Natural killer cell (primary cell): ENCODE measurements at regions not wholly inside any gene's neighbourhood (a gene's known extent, or its start where the extent isn't known, plus 50 kb on each side); places are given as distances from the start of the nearest gene placed in this dataset.

Source experiments
- ATAC-seq, 3 donors: fragments of 150-1000 bp in 2 of 3; fragments of 200-7000 bp in 1 of 3; cut with Tn5 transposase; 1 replicate in 1 of 3; 2 replicates in 2 of 3; pipeline ENCODE4 v1.10.0; 2021; ENCODE audit warnings: mild to moderate bottlenecking in 2 of 3, moderate library complexity in 2 of 3
- DNase-seq, 2 donors: peaks; one replicate each; pipeline versions ENCODE4 v3.0.0 to v3.0.0-alpha.2; 2013 to 2021; ENCODE audit warnings: mixed read lengths in 1 of 2
- H3K27ac ChIP-seq: one replicate; pipeline ENCODE4 v1.5.1; 2013; ENCODE audit warnings: mild to moderate bottlenecking, low read length
- H3K27me3 ChIP-seq: one replicate; pipeline ENCODE4 v1.6.1; 2013; ENCODE audit warnings: low read length; ENCODE audit not compliant: control insufficient read depth, insufficient read depth
- H3K36me3 ChIP-seq: one replicate; pipeline ENCODE4 v1.6.1; 2013; ENCODE audit warnings: low read length; ENCODE audit not compliant: control insufficient read depth, insufficient read depth
- H3K4me1 ChIP-seq: one replicate; pipeline ENCODE4 v1.6.1; 2013; ENCODE audit warnings: low read length; ENCODE audit not compliant: control insufficient read depth, insufficient read depth
- H3K4me3 ChIP-seq: one replicate; pipeline ENCODE4 v1.5.1; 2013; ENCODE audit warnings: low read length
- H3K9me3 ChIP-seq: one replicate; pipeline ENCODE4 v1.6.1; 2013; ENCODE audit warnings: low read length; ENCODE audit not compliant: control insufficient read depth, insufficient read depth
- H3K27ac Mint-ChIP-seq, 2 donors: one replicate each; pipeline ENCODE4 v1.8.0; 2022; ENCODE audit warnings: mild to moderate bottlenecking in 2 of 2, mixed read lengths in 2 of 2, moderate library complexity in 1 of 2
- H3K27me3 Mint-ChIP-seq, 2 donors: one replicate each; pipeline ENCODE4 v1.8.0; 2022; ENCODE audit warnings: low read depth in 2 of 2, mixed read lengths in 2 of 2
- H3K36me3 Mint-ChIP-seq: one replicate; pipeline ENCODE4 v1.8.0; 2022; ENCODE audit warnings: mixed read lengths
- H3K4me1 Mint-ChIP-seq, 2 donors: one replicate each; pipeline ENCODE4 v1.8.0; 2022; ENCODE audit warnings: mixed read lengths in 2 of 2
- H3K4me3 Mint-ChIP-seq: one replicate; pipeline ENCODE4 v1.8.0; 2022; ENCODE audit warnings: mild to moderate bottlenecking, moderate library complexity, mixed read lengths
- H3K9me3 Mint-ChIP-seq, 2 donors: one replicate each; pipeline ENCODE4 v1.8.0; 2022; ENCODE audit warnings: mixed read lengths in 2 of 2
- CTCF ChIP-seq: fragments of 200-600 bp; IDR thresholded peaks from one replicate; pipeline ENCODE4 v1.8.0; 2022; ENCODE audit warnings: antibody characterized with exemption
- WGBS: methylation state at CpG from one replicate; pipeline ENCODE4 v1.1.7; 2013; ENCODE audit warnings: missing lambda C conversion rate; ENCODE audit not compliant: insufficient coverage; 5-methylcytosine and 5-hydroxymethylcytosine counted together
- intact Hi-C: fragments of 100-400 bp; cut with micrococcal nuclease; formaldehyde crosslinking; loops from one replicate; pipeline ENCODE4 v1.14.2; 2022

GRCh38 chr10:20630092-20630643, 266.9 kb downstream of the NEBL start:
- Mint-ChIP-seq H3K36me3 (peaks cover 10% of the 10 kb centered on the region), H3K9me3 (peaks cover 1 to 3% of the 10 kb centered on the region in 2 donors), H3K27me3 (no peaks in the 10 kb centered on the region), H3K4me3 (no peak overlapping the region), H3K27ac (no peak overlapping the region), H3K4me1 (peaks cover 7 to 23% of the 10 kb centered on the region in 2 donors)
- intact Hi-C loops: no loop called here
- H3K4me3 ChIP-seq: no peak overlapping the region
- H3K36me3 ChIP-seq: no peaks in the 10 kb centered on the region
- no peak for DNase-seq
- H3K27ac ChIP-seq: no peak overlapping the region
- H3K4me1 ChIP-seq: peaks cover 3% of the 10 kb centered on the region
- 100% methylated on average over 1 of the region's 1 CpG for WGBS
- ATAC-seq: no peak
- H3K27me3 ChIP-seq: no peaks in the 10 kb centered on the region
- peaks cover 4% of the 10 kb centered on the region for H3K9me3 ChIP-seq
- TF ChIP-seq CTCF: no peak

DNA sequence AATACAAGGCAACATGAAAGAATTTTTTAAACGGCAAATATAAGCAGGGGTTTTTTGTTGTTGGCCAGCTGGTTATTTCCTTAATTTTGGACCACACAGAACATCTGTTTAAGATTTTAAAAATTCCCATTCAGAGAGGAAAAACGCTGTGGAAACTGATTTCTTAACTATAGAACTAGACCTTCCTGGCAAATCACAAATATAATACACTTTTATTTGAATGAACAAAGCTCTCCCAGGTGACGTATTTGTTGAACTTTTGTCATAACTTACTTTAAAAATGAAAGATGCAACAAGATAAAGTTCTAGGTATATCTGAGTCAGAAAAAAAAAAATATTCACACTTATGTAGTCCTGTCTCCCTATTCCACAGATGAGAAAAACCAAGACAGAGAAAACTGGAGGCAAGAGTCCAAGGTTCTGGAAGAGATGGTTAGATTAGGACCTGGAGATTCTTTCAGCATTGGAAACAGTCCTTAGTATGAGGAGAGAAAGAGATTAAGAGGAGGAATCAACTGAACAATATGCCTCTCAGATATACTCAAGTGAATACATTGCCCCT, 269.1 kb downstream of the NEBL start:
- WGBS: no CpG with 5 or more reads among the region's 3 CpGs
- Histone ChIP-seq H3K36me3 (no peaks in the 10 kb centered on the region), H3K27me3 (no peaks in the 10 kb centered on the region), H3K9me3 (peaks cover 8% of the 10 kb centered on the region), H3K4me3 (no peak overlapping the region), H3K27ac (no peak overlapping the region), H3K4me1 (peaks cover 9% of the 10 kb centered on the region)
- intact Hi-C loops: no loop called here
- no peak for TF ChIP-seq CTCF
- ATAC-seq: no peak
- H3K4me3 Mint-ChIP-seq: no peak overlapping the region
- H3K27me3 Mint-ChIP-seq: no peaks in the 10 kb centered on the region
- DNase-seq: no peak
- peaks cover 14% of the 10 kb centered on the region for H3K36me3 Mint-ChIP-seq
- peaks cover 13 to 26% of the 10 kb centered on the region in 2 donors for H3K4me1 Mint-ChIP-seq
- H3K9me3 Mint-ChIP-seq: peaks cover 4 to 5% of the 10 kb centered on the region in 2 donors
- no peak overlapping the region for H3K27ac Mint-ChIP-seq

DNA sequence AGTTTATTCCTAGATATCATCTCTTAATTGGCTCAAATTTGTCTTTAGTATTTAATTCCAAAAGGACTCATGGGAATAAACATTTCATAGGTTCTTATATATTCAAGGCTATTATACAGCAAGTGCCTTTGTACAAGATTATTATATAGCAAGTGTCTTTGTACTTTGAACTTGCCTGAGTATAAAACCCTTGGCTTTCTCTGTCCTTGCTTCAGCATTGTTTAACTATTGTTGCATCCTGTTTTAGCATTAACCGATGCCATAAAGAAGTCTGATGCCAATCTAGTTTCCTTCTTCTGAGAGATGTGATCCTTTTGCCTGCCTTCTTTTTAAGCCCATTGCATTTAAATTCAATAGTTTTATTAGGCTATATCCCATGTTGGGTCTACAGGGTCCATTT, 270.0 kb downstream of the NEBL start:
- no peaks in the 10 kb centered on the region for H3K36me3 ChIP-seq
- Mint-ChIP-seq H3K27me3 (no peaks in the 10 kb centered on the region), H3K4me3 (no peak overlapping the region), H3K4me1 (peaks cover 13 to 21% of the 10 kb centered on the region in 2 donors), H3K36me3 (peaks cover 14% of the 10 kb centered on the region), H3K9me3 (peaks cover 4 to 5% of the 10 kb centered on the region in 2 donors), H3K27ac (no peak overlapping the region)
- peaks cover 8% of the 10 kb centered on the region for H3K9me3 ChIP-seq
- DNase-seq (no peak), ATAC-seq (no peak)
- WGBS: 80% methylated on average over 1 of the region's 1 CpG
- intact Hi-C loops: no loop called here
- no peak overlapping the region for H3K27ac ChIP-seq
- no peak overlapping the region for H3K4me3 ChIP-seq
- no peak for TF ChIP-seq CTCF
- peaks cover 9% of the 10 kb centered on the region for H3K4me1 ChIP-seq
- no peaks in the 10 kb centered on the region for H3K27me3 ChIP-seq

GRCh38 chr10:20625868-20626267, 271.2 kb downstream of the NEBL start:
- intact Hi-C loops: no loop called here
- peaks cover 14% of the 10 kb centered on the region for H3K36me3 Mint-ChIP-seq
- Histone ChIP-seq H3K27me3 (no peaks in the 10 kb centered on the region), H3K36me3 (no peaks in the 10 kb centered on the region), H3K27ac (no peak overlapping the region), H3K9me3 (peaks cover 8% of the 10 kb centered on the region), H3K4me1 (peaks cover 11% of the 10 kb centered on the region), H3K4me3 (no peak overlapping the region)
- no CpG with 5 or more reads among the region's 1 CpG for WGBS
- peak overlapping the region in 1 of 2 donors; percentile 77 for H3K27ac Mint-ChIP-seq
- peaks cover 4 to 5% of the 10 kb centered on the region in 2 donors for H3K9me3 Mint-ChIP-seq
- ATAC-seq (peak in 2 of 3 donors; percentile 25 to 60), DNase-seq (no peak)
- H3K27me3 Mint-ChIP-seq: no peaks in the 10 kb centered on the region
- H3K4me3 Mint-ChIP-seq: peak overlapping the region; percentile 47
- peaks cover 9 to 21% of the 10 kb centered on the region in 2 donors for H3K4me1 Mint-ChIP-seq
- TF ChIP-seq CTCF: no peak
